ENCODE measurements at regions not wholly inside any gene's neighbourhood (a gene's known extent, or its start where the extent isn't known, plus 50 kb on each side); places are given as distances from the start of the nearest gene placed in this dataset.

- no peak for TF ChIP-seq MAX (IDR thresholded peaks at IDR 0.05; ENCODE audit: low read depth, low read length)
- TF ChIP-seq MYC (IDR thresholded peaks at IDR 0.05; ENCODE audit: low read depth, low read length) = no peak
- TF ChIP-seq POLR2A (IDR thresholded peaks at IDR 0.05; ENCODE audit: extremely low read depth, insufficient read length) = no peak
- no peak for TF ChIP-seq CTCF (IDR thresholded peaks at IDR 0.05; ENCODE audit: low read depth, low read length)
- no peak for DNase-seq (ENCODE audit: low read depth)
Observed at GRCh38 chr13:94859811-94860210, 147.5 kb upstream of the SOX21 start.

GRCh38 chr13:94859278-94859691 is 146.9 kb upstream of the SOX21 start:
- no peak for DNase-seq (ENCODE audit: low read depth)
- TF ChIP-seq MYC (IDR thresholded peaks at IDR 0.05; ENCODE audit: low read depth, low read length) (no peak), POLR2A (IDR thresholded peaks at IDR 0.05; ENCODE audit: extremely low read depth, insufficient read length) (no peak), CTCF (IDR thresholded peaks at IDR 0.05; ENCODE audit: low read depth, low read length) (no peak), MAX (IDR thresholded peaks at IDR 0.05; ENCODE audit: low read depth, low read length) (no peak)
- H3K4me3 ChIP-seq (ENCODE audit: low read depth, low read length) = no peak overlapping the region

More at GRCh38 chr13:94859811-94860210, 147.5 kb upstream of the SOX21 start:
- no peak overlapping the region for H3K4me3 ChIP-seq (ENCODE audit: low read depth, low read length)

GRCh38 chr13:94858856-94859255 is 146.5 kb upstream of the SOX21 start:
- no peak overlapping the region for H3K4me3 ChIP-seq (ENCODE audit: low read depth, low read length)
- TF ChIP-seq MYC (IDR thresholded peaks at IDR 0.05; ENCODE audit: low read depth, low read length) (no peak), MAX (IDR thresholded peaks at IDR 0.05; ENCODE audit: low read depth, low read length) (no peak), CTCF (IDR thresholded peaks at IDR 0.05; ENCODE audit: low read depth, low read length) (no peak)
- DNase-seq (ENCODE audit: low read depth) = no peak

- TF ChIP-seq MYC (IDR thresholded peaks at IDR 0.05; ENCODE audit: low read depth, low read length) (no peak), POLR2A (IDR thresholded peaks at IDR 0.05; ENCODE audit: extremely low read depth, insufficient read length) (no peak), CTCF (IDR thresholded peaks at IDR 0.05; ENCODE audit: low read depth, low read length) (no peak), MAX (IDR thresholded peaks at IDR 0.05; ENCODE audit: low read depth, low read length) (no peak)
- H3K4me3 ChIP-seq (ENCODE audit: low read depth, low read length) = no peak overlapping the region
- no peak for DNase-seq (ENCODE audit: low read depth)
Observed at GRCh38 chr13:94854688-94855087, 142.3 kb upstream of the SOX21 start.

GRCh38 chr13:94851576-94851975 is 139.2 kb upstream of the SOX21 start:
- no peak for TF ChIP-seq MAX (IDR thresholded peaks at IDR 0.05; ENCODE audit: low read depth, low read length)
- no peak for DNase-seq (ENCODE audit: low read depth)

GRCh38 chr13:94849254-94849653 is 136.9 kb upstream of the SOX21 start:
- TF ChIP-seq CTCF (IDR thresholded peaks at IDR 0.05; ENCODE audit: low read depth, low read length) (no peak), MYC (IDR thresholded peaks at IDR 0.05; ENCODE audit: low read depth, low read length) (no peak), MAX (IDR thresholded peaks at IDR 0.05; ENCODE audit: low read depth, low read length) (no peak), POLR2A (IDR thresholded peaks at IDR 0.05; ENCODE audit: extremely low read depth, insufficient read length) (no peak)
- no peak overlapping the region for H3K4me3 ChIP-seq (ENCODE audit: low read depth, low read length)
- no peak for DNase-seq (ENCODE audit: low read depth)

More at GRCh38 chr13:94851576-94851975, 139.2 kb upstream of the SOX21 start:
- H3K4me3 ChIP-seq (ENCODE audit: low read depth, low read length) = no peak overlapping the region
